ENCODE measurements at regions not wholly inside any gene's neighbourhood (a gene's known extent, or its start where the extent isn't known, plus 50 kb on each side); places are given as distances from the start of the nearest gene placed in this dataset.

DNA sequence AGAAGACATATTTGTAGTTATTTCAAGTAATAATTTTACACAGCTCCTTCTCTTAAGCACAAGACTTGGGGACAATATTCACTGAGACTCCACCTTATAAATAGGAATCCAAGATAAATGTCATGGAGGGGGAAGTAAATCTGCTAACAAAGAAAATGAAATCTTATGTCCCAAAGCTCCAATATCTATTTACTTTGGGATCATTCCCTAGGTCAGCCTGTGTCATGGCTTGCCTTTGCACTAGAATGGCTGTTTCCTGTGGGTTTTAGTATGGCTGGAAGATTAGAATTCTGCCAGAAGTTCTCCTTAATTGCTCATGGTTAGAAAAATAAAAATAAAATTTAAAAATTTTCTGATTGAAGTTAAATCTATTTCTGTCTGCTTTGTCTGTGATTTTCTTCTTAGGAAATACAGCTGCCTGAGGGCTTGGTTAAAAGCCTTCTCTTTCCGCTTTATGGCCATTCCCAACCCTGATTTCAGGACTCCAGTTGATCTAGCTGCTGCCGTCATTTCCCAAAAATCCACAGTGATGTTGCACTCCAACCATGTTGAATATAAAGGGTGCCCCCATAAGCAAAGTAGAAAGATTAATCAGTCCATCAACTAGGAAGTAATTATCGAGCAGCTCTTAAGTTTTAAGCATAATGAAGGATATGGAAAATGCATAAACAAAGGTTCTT, 326.4 kb upstream of the LYPLAL1 start:
- Histone ChIP-seq H3K4me3 (ENCODE audit: low read length) (no peak overlapping the region), H3K27me3 (ENCODE audit: control insufficient read depth, insufficient read depth, low read length) (no peaks in the 10 kb centered on the region), H3K9ac (ENCODE audit: low read depth, low read length) (no peak overlapping the region), H3K9me3 (replicated peaks; ENCODE audit: low read length) (no peaks in the 10 kb centered on the region), H3K4me2 (ENCODE audit: low read length) (no peak overlapping the region), H3K4me1 (ENCODE audit: control insufficient read depth, insufficient read depth, low read length) (peaks cover under 1% of the 10 kb centered on the region), H3K36me3 (ENCODE audit: insufficient read depth, low read length) (no peaks in the 10 kb centered on the region)

DNA sequence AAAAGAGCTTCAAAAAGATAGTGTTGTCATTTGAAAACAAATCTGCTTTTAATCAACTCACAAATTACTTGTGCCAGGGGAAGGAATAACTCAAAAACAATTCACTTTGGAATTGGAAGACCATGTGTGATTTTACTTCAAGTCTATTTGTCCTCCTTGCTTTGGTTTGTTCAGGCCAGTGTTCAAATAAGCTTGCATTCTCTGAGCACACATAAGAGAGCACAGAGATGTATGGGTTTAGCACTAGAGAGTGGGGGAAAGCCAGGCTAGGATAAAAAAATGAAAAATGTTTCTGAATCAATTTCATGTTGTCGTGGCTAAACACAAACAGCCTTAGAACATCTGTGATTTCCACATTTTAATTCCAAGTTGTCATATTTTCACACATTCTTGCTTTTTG, 325.7 kb upstream of the LYPLAL1 start:
- Histone ChIP-seq H3K4me1 (ENCODE audit: control insufficient read depth, insufficient read depth, low read length) (peaks cover 5% of the 10 kb centered on the region), H3K4me3 (ENCODE audit: low read length) (no peak overlapping the region), H3K36me3 (ENCODE audit: insufficient read depth, low read length) (no peaks in the 10 kb centered on the region), H3K9ac (ENCODE audit: low read depth, low read length) (no peak overlapping the region), H3K4me2 (ENCODE audit: low read length) (no peak overlapping the region), H3K9me3 (replicated peaks; ENCODE audit: low read length) (no peaks in the 10 kb centered on the region), H3K27me3 (ENCODE audit: control insufficient read depth, insufficient read depth, low read length) (no peaks in the 10 kb centered on the region)

DNA sequence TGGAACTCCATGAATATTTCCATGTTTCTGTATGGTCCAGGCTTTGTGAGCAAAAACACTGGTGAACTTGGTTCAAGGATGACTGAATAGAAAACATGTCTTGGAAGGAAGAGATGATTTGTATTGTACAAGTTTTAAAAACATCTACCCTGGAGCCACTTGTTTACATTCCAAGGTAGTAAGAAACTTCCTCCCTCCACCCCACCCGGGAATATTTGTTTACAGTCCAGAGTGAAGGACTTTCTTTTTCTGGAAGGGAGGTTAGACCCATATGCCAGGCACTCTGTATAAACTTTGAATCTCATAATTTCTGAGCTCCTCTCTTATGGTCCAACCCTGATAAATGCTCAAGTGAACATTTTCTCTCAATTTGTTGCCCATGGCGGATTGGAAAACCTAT, 323.3 kb upstream of the LYPLAL1 start:
- Histone ChIP-seq H3K4me1 (ENCODE audit: control insufficient read depth, insufficient read depth, low read length) (peaks cover 5% of the 10 kb centered on the region), H3K9me3 (replicated peaks; ENCODE audit: low read length) (no peaks in the 10 kb centered on the region), H3K4me2 (ENCODE audit: low read length) (no peak overlapping the region), H3K4me3 (ENCODE audit: low read length) (no peak overlapping the region), H3K9ac (ENCODE audit: low read depth, low read length) (no peak overlapping the region), H3K27me3 (ENCODE audit: control insufficient read depth, insufficient read depth, low read length) (no peaks in the 10 kb centered on the region), H3K36me3 (ENCODE audit: insufficient read depth, low read length) (no peaks in the 10 kb centered on the region)

DNA sequence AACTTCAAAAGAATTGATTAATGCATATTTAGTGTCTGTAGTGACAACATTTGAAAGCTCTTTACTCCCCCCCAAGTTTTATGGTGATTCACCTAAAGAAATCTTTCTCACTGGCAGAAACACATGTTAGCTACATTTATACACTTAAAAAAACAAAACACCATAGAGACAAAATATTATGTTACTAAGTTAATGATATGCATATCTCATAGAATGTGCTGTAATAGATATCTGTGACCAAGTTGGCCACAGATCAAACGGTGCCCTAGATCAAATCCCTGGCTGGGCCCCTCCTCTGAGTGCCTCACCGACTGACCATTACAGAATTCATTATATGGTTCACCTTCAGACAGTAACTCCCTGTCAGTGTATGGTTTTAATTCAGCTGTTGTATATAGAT, 322.1 kb upstream of the LYPLAL1 start:
- Histone ChIP-seq H3K9ac (ENCODE audit: low read depth, low read length) (no peak overlapping the region), H3K9me3 (replicated peaks; ENCODE audit: low read length) (no peaks in the 10 kb centered on the region), H3K4me3 (ENCODE audit: low read length) (no peak overlapping the region), H3K4me2 (ENCODE audit: low read length) (no peak overlapping the region), H3K27me3 (ENCODE audit: control insufficient read depth, insufficient read depth, low read length) (no peaks in the 10 kb centered on the region), H3K36me3 (ENCODE audit: insufficient read depth, low read length) (no peaks in the 10 kb centered on the region), H3K4me1 (ENCODE audit: control insufficient read depth, insufficient read depth, low read length) (peaks cover 5% of the 10 kb centered on the region)

DNA sequence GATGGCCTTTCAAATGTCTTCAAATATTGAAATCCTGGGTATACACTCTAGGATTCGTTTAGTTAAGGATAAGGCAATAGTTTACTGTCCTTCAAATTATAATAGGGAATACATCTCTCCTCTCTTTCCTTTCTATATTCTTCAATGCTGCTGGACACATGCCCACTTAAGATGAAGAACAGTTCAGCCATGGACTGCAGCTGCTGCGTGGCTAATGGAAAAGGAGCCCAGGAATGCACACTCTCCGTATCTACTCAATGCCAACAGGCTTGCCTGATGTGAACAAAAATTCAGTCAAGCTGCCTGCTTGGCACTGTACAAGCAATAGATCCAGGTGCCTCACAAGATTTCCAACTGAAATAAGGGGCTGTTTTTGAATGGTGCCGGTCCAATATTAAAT, 321.2 kb upstream of the LYPLAL1 start:
- H3K9me3 ChIP-seq (replicated peaks; ENCODE audit: low read length), result no peaks in the 10 kb centered on the region
- no peak overlapping the region for H3K4me3 ChIP-seq (ENCODE audit: low read length)
- no peak overlapping the region for H3K9ac ChIP-seq (ENCODE audit: low read depth, low read length)
- peaks cover 5% of the 10 kb centered on the region for H3K4me1 ChIP-seq (ENCODE audit: control insufficient read depth, insufficient read depth, low read length)
- H3K4me2 ChIP-seq (ENCODE audit: low read length), result no peak overlapping the region
- no peaks in the 10 kb centered on the region for H3K36me3 ChIP-seq (ENCODE audit: insufficient read depth, low read length)
- no peaks in the 10 kb centered on the region for H3K27me3 ChIP-seq (ENCODE audit: control insufficient read depth, insufficient read depth, low read length)

DNA sequence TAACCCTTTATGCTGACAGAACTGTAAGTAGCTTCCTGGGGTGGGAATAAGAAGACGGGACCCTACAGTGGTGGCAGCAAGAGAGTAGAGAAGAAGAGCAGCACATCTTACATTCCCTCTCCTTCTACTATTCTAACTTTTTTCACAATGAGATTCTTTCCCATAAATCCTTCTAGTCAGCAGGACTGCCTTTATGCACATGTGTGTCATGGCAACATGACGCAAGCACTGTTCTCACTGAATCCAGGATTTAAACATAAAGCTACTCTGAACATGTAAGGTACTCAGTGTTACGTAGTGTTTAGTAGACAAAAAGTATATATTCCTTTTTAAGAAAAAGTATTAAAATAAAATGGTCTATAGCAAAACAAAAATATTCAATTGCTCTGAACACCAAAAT, 309.7 kb upstream of the LYPLAL1 start:
- no peaks in the 10 kb centered on the region for H3K9me3 ChIP-seq (replicated peaks; ENCODE audit: low read length)
- H3K4me3 ChIP-seq (ENCODE audit: low read length), result no peak overlapping the region
- H3K27me3 ChIP-seq (ENCODE audit: control insufficient read depth, insufficient read depth, low read length), result no peaks in the 10 kb centered on the region
- H3K9ac ChIP-seq (ENCODE audit: low read depth, low read length), result no peak overlapping the region
- peaks cover 4% of the 10 kb centered on the region for H3K4me1 ChIP-seq (ENCODE audit: control insufficient read depth, insufficient read depth, low read length)
- no peaks in the 10 kb centered on the region for H3K36me3 ChIP-seq (ENCODE audit: insufficient read depth, low read length)
- no peak overlapping the region for H3K4me2 ChIP-seq (ENCODE audit: low read length)

DNA sequence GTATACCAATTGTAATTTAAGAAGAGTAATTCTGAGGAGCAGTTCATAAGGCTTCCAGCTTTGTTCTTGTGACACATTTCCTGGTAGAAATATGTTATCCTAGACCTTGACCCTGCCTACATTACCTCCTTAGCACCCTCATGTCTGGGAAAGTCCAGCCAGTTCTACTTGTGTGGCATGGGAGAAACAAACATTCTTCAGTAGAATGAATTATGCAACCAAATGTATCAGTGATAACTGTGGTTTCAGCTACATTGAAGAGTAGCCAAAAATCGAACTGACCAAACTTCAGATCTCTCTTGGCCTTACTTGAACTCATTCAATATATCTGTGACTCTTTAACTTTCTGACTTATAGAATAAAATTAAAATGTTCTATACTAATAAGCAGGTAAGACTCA, 308.1 kb upstream of the LYPLAL1 start:
- no peak overlapping the region for H3K4me3 ChIP-seq (ENCODE audit: low read length)
- H3K27me3 ChIP-seq (ENCODE audit: control insufficient read depth, insufficient read depth, low read length), result no peaks in the 10 kb centered on the region
- H3K9me3 ChIP-seq (replicated peaks; ENCODE audit: low read length), result no peaks in the 10 kb centered on the region
- H3K9ac ChIP-seq (ENCODE audit: low read depth, low read length), result no peak overlapping the region
- H3K36me3 ChIP-seq (ENCODE audit: insufficient read depth, low read length), result no peaks in the 10 kb centered on the region
- H3K4me2 ChIP-seq (ENCODE audit: low read length), result peak overlapping the region; percentile 6
- peaks cover 4% of the 10 kb centered on the region for H3K4me1 ChIP-seq (ENCODE audit: control insufficient read depth, insufficient read depth, low read length)

DNA sequence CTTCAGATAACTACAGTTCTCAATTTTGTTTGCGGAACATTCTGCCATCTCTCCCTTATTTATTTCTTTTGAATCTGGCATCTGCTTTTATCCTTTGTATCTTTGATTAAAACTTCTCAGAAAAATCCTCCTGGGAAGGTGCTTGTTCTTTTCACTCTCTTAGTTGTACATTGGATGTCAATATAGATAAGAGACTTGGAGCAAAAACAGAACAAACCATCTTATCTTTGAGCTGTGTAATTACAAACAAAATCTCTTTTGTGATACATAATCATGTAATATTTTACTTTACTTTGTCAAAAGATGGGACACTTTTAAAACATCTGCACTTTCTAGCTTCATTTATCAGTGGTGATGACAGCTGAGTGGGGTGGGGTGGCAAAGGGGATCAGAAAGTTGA, 307.2 kb upstream of the LYPLAL1 start:
- peaks cover 4% of the 10 kb centered on the region for H3K4me1 ChIP-seq (ENCODE audit: control insufficient read depth, insufficient read depth, low read length)
- no peak overlapping the region for H3K4me3 ChIP-seq (ENCODE audit: low read length)
- no peaks in the 10 kb centered on the region for H3K9me3 ChIP-seq (replicated peaks; ENCODE audit: low read length)
- H3K27me3 ChIP-seq (ENCODE audit: control insufficient read depth, insufficient read depth, low read length), result no peaks in the 10 kb centered on the region
- H3K4me2 ChIP-seq (ENCODE audit: low read length), result no peak overlapping the region
- H3K9ac ChIP-seq (ENCODE audit: low read depth, low read length), result no peak overlapping the region
- no peaks in the 10 kb centered on the region for H3K36me3 ChIP-seq (ENCODE audit: insufficient read depth, low read length)

DNA sequence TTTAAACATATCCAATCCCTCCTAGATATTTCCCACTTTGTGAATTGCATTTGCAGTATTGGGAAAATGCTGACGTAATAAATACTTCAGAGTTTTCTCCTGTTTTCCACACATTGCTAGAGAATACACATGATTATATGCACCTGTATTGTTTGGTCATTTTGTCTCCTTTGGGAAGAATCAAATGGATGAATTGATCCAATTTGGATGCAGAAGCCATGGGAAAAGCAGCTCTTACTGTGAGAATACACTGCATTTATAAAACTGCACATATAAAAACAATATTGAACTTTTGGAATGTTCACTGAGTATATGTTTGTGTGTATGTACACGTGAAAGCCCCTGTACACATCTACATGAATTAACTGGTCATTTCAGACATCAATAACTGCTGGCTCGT, 306.6 kb upstream of the LYPLAL1 start:
- peaks cover 4% of the 10 kb centered on the region for H3K4me1 ChIP-seq (ENCODE audit: control insufficient read depth, insufficient read depth, low read length)
- H3K36me3 ChIP-seq (ENCODE audit: insufficient read depth, low read length), result no peaks in the 10 kb centered on the region
- H3K9me3 ChIP-seq (replicated peaks; ENCODE audit: low read length), result no peaks in the 10 kb centered on the region
- H3K4me2 ChIP-seq (ENCODE audit: low read length), result no peak overlapping the region
- H3K4me3 ChIP-seq (ENCODE audit: low read length), result no peak overlapping the region
- no peaks in the 10 kb centered on the region for H3K27me3 ChIP-seq (ENCODE audit: control insufficient read depth, insufficient read depth, low read length)
- H3K9ac ChIP-seq (ENCODE audit: low read depth, low read length), result no peak overlapping the region

DNA sequence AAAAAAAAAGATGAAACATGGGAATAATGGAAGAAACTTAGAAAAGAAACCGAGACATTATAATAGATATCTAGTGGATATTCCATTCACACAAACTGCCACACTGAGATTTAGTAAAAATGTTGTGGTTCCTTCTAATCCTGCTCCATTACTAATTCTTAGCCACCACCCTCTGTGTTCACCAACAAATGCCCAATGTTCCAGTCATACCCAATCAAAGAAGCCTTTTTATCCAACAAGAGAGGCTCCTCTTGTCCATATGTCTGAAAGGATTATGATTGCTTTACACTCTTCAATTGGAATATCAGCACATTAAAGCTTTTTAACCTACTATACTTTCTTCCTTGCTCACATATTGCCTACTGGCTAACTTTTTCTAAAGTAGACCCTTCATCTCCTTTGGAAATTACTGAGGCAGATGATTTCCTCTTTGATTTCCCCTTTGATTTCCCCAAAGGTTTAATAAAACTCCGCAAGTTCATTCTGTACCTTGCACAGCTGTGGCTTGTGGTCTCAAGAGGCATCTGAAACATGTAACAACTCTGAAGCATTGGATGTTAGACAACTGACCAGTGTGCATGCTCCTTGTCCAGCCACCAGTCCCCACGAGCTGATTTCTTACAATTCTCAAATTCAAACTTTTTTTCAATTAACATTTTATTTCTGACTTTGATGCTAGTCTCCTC, 305.6 kb upstream of the LYPLAL1 start:
- H3K27me3 ChIP-seq (ENCODE audit: control insufficient read depth, insufficient read depth, low read length), result no peaks in the 10 kb centered on the region
- no peak overlapping the region for H3K9ac ChIP-seq (ENCODE audit: low read depth, low read length)
- peaks cover 4% of the 10 kb centered on the region for H3K4me1 ChIP-seq (ENCODE audit: control insufficient read depth, insufficient read depth, low read length)
- no peaks in the 10 kb centered on the region for H3K36me3 ChIP-seq (ENCODE audit: insufficient read depth, low read length)
- no peak overlapping the region for H3K4me3 ChIP-seq (ENCODE audit: low read length)
- no peaks in the 10 kb centered on the region for H3K9me3 ChIP-seq (replicated peaks; ENCODE audit: low read length)
- H3K4me2 ChIP-seq (ENCODE audit: low read length), result no peak overlapping the region

DNA sequence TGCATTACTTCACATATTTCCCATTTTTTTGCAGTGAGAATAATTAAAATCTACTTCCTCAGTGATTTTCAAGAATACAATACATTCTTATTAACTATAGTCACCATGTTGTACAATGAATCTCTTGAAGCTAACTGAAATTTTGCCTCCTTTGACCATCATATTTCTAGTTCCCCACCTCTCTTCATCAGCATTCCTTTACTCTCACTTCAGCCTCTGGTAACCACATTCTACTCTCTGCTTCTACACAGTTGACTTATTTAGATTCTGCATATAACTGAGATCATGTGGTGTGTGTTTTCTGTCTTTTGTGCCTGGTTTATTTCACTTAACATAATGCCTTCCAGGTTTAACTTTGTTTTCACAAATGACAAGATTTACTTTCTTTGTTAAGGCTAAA, 304.4 kb upstream of the LYPLAL1 start:
- H3K4me3 ChIP-seq (ENCODE audit: low read length), result no peak overlapping the region
- H3K9ac ChIP-seq (ENCODE audit: low read depth, low read length), result no peak overlapping the region
- no peak overlapping the region for H3K4me2 ChIP-seq (ENCODE audit: low read length)
- H3K27me3 ChIP-seq (ENCODE audit: control insufficient read depth, insufficient read depth, low read length), result no peaks in the 10 kb centered on the region
- H3K4me1 ChIP-seq (ENCODE audit: control insufficient read depth, insufficient read depth, low read length), result peaks cover 6% of the 10 kb centered on the region
- H3K9me3 ChIP-seq (replicated peaks; ENCODE audit: low read length), result no peaks in the 10 kb centered on the region
- H3K36me3 ChIP-seq (ENCODE audit: insufficient read depth, low read length), result no peaks in the 10 kb centered on the region

DNA sequence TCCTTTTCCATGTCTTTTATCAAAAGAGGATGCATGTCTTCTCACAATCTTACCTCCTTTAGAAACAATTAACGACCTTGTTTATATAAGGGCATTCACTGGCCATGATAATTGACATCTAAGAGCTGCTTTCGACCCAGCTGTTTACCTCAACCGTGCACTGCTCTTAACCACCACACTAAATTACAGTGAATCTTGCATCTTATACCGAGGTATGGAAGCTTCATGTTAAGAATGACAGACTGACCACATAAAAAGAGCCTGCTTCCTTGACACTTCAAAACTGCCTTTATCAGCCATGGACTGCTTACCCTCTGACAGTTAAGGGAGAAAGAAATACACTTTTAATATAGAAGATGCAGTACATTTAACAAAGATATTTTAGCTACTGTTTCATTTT, 301.7 kb upstream of the LYPLAL1 start:
- no peak overlapping the region for H3K4me2 ChIP-seq (ENCODE audit: low read length)
- peaks cover 5% of the 10 kb centered on the region for H3K4me1 ChIP-seq (ENCODE audit: control insufficient read depth, insufficient read depth, low read length)
- H3K9ac ChIP-seq (ENCODE audit: low read depth, low read length), result no peak overlapping the region
- H3K27me3 ChIP-seq (ENCODE audit: control insufficient read depth, insufficient read depth, low read length), result no peaks in the 10 kb centered on the region
- no peak overlapping the region for H3K4me3 ChIP-seq (ENCODE audit: low read length)
- H3K9me3 ChIP-seq (replicated peaks; ENCODE audit: low read length), result no peaks in the 10 kb centered on the region
- no peaks in the 10 kb centered on the region for H3K36me3 ChIP-seq (ENCODE audit: insufficient read depth, low read length)
